H1 (cell line): ENCODE measurements at regions not wholly inside any gene's neighbourhood (a gene's known extent, or its start where the extent isn't known, plus 50 kb on each side); places are given as distances from the start of the nearest gene placed in this dataset.

Experiments used
- CTCF ChIA-PET: fragments of 300-600 bp; sonication (Branson Sonifier 250); formaldehyde crosslinking; loops from one replicate; lab custom pipeline; 2021; ENCODE audit not compliant: partially characterized antibody; lab: Charles Lee
- POLR2A ChIA-PET: fragments of 300-600 bp; sonication (Branson Sonifier 250); formaldehyde crosslinking; loops from one replicate; lab custom pipeline; 2021; ENCODE audit warnings: inconsistent platforms; ENCODE audit not compliant: partially characterized antibody; lab: Charles Lee
- DNase-seq, 2 experiments: peaks; one replicate each; pipeline versions ENCODE4 v3.0.0 to v3.0.0-alpha.2; 2010 to 2022; ENCODE audit warnings: low spot score in 2 of 2, low read depth in 1 of 2, mixed read lengths in 1 of 2
- FAIRE-seq: peaks from 2 replicates; lab custom pipeline; 2011; peaks lifted over from hg19 to GRCh38; lab: Jason Lieb, UNC
- H2AFZ ChIP-seq: 2 replicates; pipeline ENCODE4 v1.8.1; 2012; ENCODE audit warnings: low read length, inconsistent platforms
- H2AK5ac ChIP-seq: 2 replicates; pipeline ENCODE4 v1.6.1; 2013; ENCODE audit warnings: low read depth, low read length
- H2BK120ac ChIP-seq: replicated peaks from 2 replicates; pipeline ENCODE3; 2013; ENCODE audit warnings: low read depth, low read length, inconsistent platforms
- H2BK12ac ChIP-seq: 2 replicates; pipeline ENCODE4 v1.6.1; 2013; ENCODE audit warnings: low read depth, low read length
- H2BK15ac ChIP-seq: 2 replicates; pipeline ENCODE4 v1.6.1; 2013; ENCODE audit warnings: low read length
- H2BK20ac ChIP-seq: 2 replicates; pipeline ENCODE4 v1.6.1; 2013; ENCODE audit warnings: low read length
- H2BK5ac ChIP-seq: 2 replicates; pipeline ENCODE4 v1.6.1; 2013; ENCODE audit warnings: low read depth, low read length
- H3K14ac ChIP-seq: 2 replicates; pipeline ENCODE4 v1.6.1; 2013; ENCODE audit warnings: inconsistent platforms; ENCODE audit not compliant: insufficient read length
- H3K18ac ChIP-seq: 2 replicates; pipeline ENCODE4 v1.6.1; 2013; ENCODE audit warnings: low read length; ENCODE audit errors: extremely low read depth
- H3K23ac ChIP-seq: 2 replicates; pipeline ENCODE4 v1.6.1; 2013; ENCODE audit warnings: inconsistent platforms; ENCODE audit not compliant: insufficient read length
- H3K23me2 ChIP-seq: 2 replicates; pipeline ENCODE4 v1.6.1; 2013; ENCODE audit warnings: low read depth, low read length
- H3K27ac ChIP-seq: 2 replicates; pipeline ENCODE4 v1.6.1; 2011; ENCODE audit warnings: low read depth, low read length, inconsistent platforms
- H3K27me3 ChIP-seq, 4 experiments: replicated peaks in 1 of 4; 1 replicate in 1 of 4; 2 replicates in 3 of 4; pipeline versions ENCODE4 v1.6.1 to v1.8.1; 2011 to 2013; ENCODE audit warnings: low read length in 3 of 4, mild to moderate bottlenecking in 3 of 4, inconsistent platforms in 2 of 4, mixed read lengths in 2 of 4, moderate library complexity in 1 of 4; ENCODE audit not compliant: control insufficient read depth in 3 of 4, insufficient read depth in 3 of 4; ENCODE audit errors: extremely low read depth in 1 of 4
- H3K36me3 ChIP-seq, 4 experiments: 2 replicates each; pipeline versions ENCODE4 v1.6.1 to v1.8.1; 2011 to 2013; ENCODE audit warnings: mild to moderate bottlenecking in 4 of 4, low read length in 3 of 4, moderate library complexity in 2 of 4, control low read depth in 1 of 4, inconsistent platforms in 1 of 4; ENCODE audit not compliant: insufficient read depth in 4 of 4, control insufficient read depth in 2 of 4
- H3K4ac ChIP-seq: replicated peaks from 2 replicates; pipeline ENCODE3; 2013; ENCODE audit warnings: low read length, low read depth, mixed read lengths, inconsistent platforms; ENCODE audit not compliant: insufficient read length
- H3K4me1 ChIP-seq, 4 experiments: replicated peaks in 1 of 4; 1 replicate in 1 of 4; 2 replicates in 3 of 4; pipeline versions ENCODE4 v1.6.1 to v1.8.1; 2011 to 2013; ENCODE audit warnings: low read length in 3 of 4, inconsistent platforms in 2 of 4, mixed read lengths in 1 of 4; ENCODE audit not compliant: insufficient read depth in 4 of 4, control insufficient read depth in 3 of 4
- H3K4me2 ChIP-seq, 2 experiments: 2 replicates each; pipeline versions ENCODE4 v1.6.1 to v1.8.1; 2011 to 2013; ENCODE audit warnings: low read depth in 2 of 2, low read length in 2 of 2, control low read depth in 1 of 2, inconsistent platforms in 1 of 2, mild to moderate bottlenecking in 1 of 2; ENCODE audit not compliant: insufficient read depth in 1 of 2
- H3K4me3 ChIP-seq, 4 experiments: fragments of 200-600, 300-600 bp in 1 of 4; sonication (generic), shearing (Covaris generic), sonication (Bioruptor Twin) in 1 of 4; 2 replicates each; pipeline versions ENCODE4 v1.5.1 to v1.8.1; 2011 to 2016; ENCODE audit warnings: low read length in 4 of 4, low read depth in 3 of 4, control low read depth in 2 of 4, inconsistent platforms in 2 of 4, mild to moderate bottlenecking in 2 of 4, mixed read lengths in 1 of 4, moderate library complexity in 1 of 4; ENCODE audit not compliant: insufficient read depth in 2 of 4; ENCODE audit errors: extremely low read depth in 1 of 4
- H3K56ac ChIP-seq: replicated peaks from 2 replicates; pipeline ENCODE3; 2013; ENCODE audit warnings: low read depth, mild to moderate bottlenecking, mixed read lengths, low read length, inconsistent platforms; ENCODE audit not compliant: insufficient read length
- H3K79me1 ChIP-seq: 2 replicates; pipeline ENCODE4 v1.6.1; 2013; ENCODE audit warnings: low read depth, low read length, control low read depth
- H3K79me2 ChIP-seq, 2 experiments: 2 replicates each; pipeline versions ENCODE4 v1.6.1 to v1.8.1; 2012 to 2013; ENCODE audit warnings: low read length in 2 of 2, mild to moderate bottlenecking in 2 of 2, inconsistent platforms in 1 of 2; ENCODE audit not compliant: insufficient read depth in 2 of 2, control insufficient read depth in 1 of 2
- H3K9ac ChIP-seq, 4 experiments: replicated peaks in 1 of 4; 1 replicate in 1 of 4; 2 replicates in 3 of 4; pipeline versions ENCODE4 v1.6.1 to v1.8.1; 2011 to 2013; ENCODE audit warnings: low read depth in 3 of 4, low read length in 3 of 4, control low read depth in 2 of 4, mild to moderate bottlenecking in 2 of 4, moderate library complexity in 2 of 4, inconsistent platforms in 1 of 4; ENCODE audit errors: extremely low read depth in 1 of 4
- H3K9me3 ChIP-seq, 2 experiments: 2 replicates each; pipeline versions ENCODE4 v1.6.1 to v1.8.1; 2012 to 2013; ENCODE audit warnings: mild to moderate bottlenecking in 2 of 2, moderate library complexity in 2 of 2, control low read depth in 1 of 2, inconsistent platforms in 1 of 2, low read depth in 1 of 2, low read length in 1 of 2, mixed read lengths in 1 of 2; ENCODE audit not compliant: insufficient read depth in 2 of 2
- H4K20me1 ChIP-seq, 2 experiments: replicated peaks in 1 of 2; 2 replicates each; pipeline versions ENCODE3 to v1.8.1; 2011 to 2013; ENCODE audit warnings: inconsistent platforms in 2 of 2, low read length in 2 of 2, mild to moderate bottlenecking in 1 of 2; ENCODE audit not compliant: insufficient read depth in 2 of 2, control insufficient read depth in 1 of 2
- H4K5ac ChIP-seq: 2 replicates; pipeline ENCODE4 v1.6.1; 2013; ENCODE audit warnings: low read length, low read depth, mixed read lengths, inconsistent platforms; ENCODE audit not compliant: insufficient read length
- H4K8ac ChIP-seq: 2 replicates; pipeline ENCODE4 v1.8.0; 2013; ENCODE audit warnings: mild to moderate bottlenecking, moderate library complexity, low read length, inconsistent platforms; ENCODE audit not compliant: insufficient read depth; ENCODE audit errors: extremely low read depth
- H4K91ac ChIP-seq: replicated peaks from 2 replicates; pipeline ENCODE3; 2013; ENCODE audit warnings: low read length, mixed read lengths, inconsistent platforms; ENCODE audit not compliant: insufficient read length
- CBX8 ChIP-seq: fragments of 300-800, 300-1000 bp; sonication (generic); IDR thresholded peaks from 2 replicates; pipeline ENCODE4 v1.7.1; 2016; ENCODE audit warnings: low read depth, low read length, borderline replicate concordance
- CEBPB ChIP-seq: IDR thresholded peaks from 2 replicates; pipeline ENCODE4 v1.6.1; 2012; ENCODE audit warnings: low read depth, low read length
- CREB1 ChIP-seq: IDR thresholded peaks from 2 replicates; pipeline ENCODE4 v1.6.1; 2012; ENCODE audit warnings: inconsistent platforms
- EZH2 ChIP-seq: fragments of 200-600 bp; sonication (generic); IDR thresholded peaks from 2 replicates; pipeline ENCODE4 v1.7.1; 2012; ENCODE audit warnings: low read depth, mild to moderate bottlenecking, moderate library complexity, low read length, inconsistent platforms; ENCODE audit not compliant: severe bottlenecking
- JUN ChIP-seq: IDR thresholded peaks from 2 replicates; pipeline ENCODE4 v1.6.1; 2011; ENCODE audit warnings: low read depth, mild to moderate bottlenecking, improper control_type of control experiment, low read length
- JUND ChIP-seq: IDR thresholded peaks from 2 replicates; pipeline ENCODE4 v1.6.1; 2011; ENCODE audit warnings: mild to moderate bottlenecking, improper control_type of control experiment, low read length
- POLR2AphosphoS5 ChIP-seq: IDR thresholded peaks from 2 replicates; pipeline ENCODE4 v1.6.1; 2011; ENCODE audit warnings: low read depth, low read length
- RAD21 ChIP-seq, 2 experiments: IDR thresholded peaks in 1 of 2; conservative IDR thresholded peaks in 1 of 2; 2 replicates each; pipeline ENCODE4 v1.6.1; 2011; ENCODE audit warnings: low read depth in 2 of 2, low read length in 2 of 2, improper control_type of control experiment in 1 of 2, inconsistent platforms in 1 of 2, mild to moderate bottlenecking in 1 of 2, moderate library complexity in 1 of 2
- SAP30 ChIP-seq: fragments of 300-600 bp; sonication (generic); IDR thresholded peaks from 2 replicates; pipeline ENCODE4 v1.7.1; 2012; ENCODE audit warnings: low read length, moderate library complexity, mild to moderate bottlenecking, inconsistent platforms; ENCODE audit not compliant: insufficient read depth, insufficient replicate concordance
- WGBS, 2 experiments: shearing (Covaris generic) in 1 of 2; methylation state at CpG; one replicate each; pipeline versions ENCODE4 v1.1.6 to v1.1.7; 2013 to 2015; ENCODE audit warnings: low lambda C conversion rate in 2 of 2, mixed read lengths in 2 of 2, inconsistent platforms in 1 of 2, low coverage in 1 of 2, missing lambda C conversion rate in 1 of 2; ENCODE audit not compliant: insufficient replicate concordance in 2 of 2, insufficient coverage in 1 of 2, insufficient read length in 1 of 2; ENCODE audit errors: extremely low coverage in 1 of 2, missing lambda C conversion rate in 1 of 2; 5-methylcytosine and 5-hydroxymethylcytosine counted together

- no peak overlapping the region for H2BK120ac ChIP-seq
- no peak overlapping the region for H3K56ac ChIP-seq
- H3K4me3 ChIP-seq, result no peak overlapping the region
- H4K5ac ChIP-seq, result no peak overlapping the region
- DNase-seq (no peak), FAIRE-seq (no peak)
- no peak overlapping the region for H3K14ac ChIP-seq
- no peak overlapping the region for H3K27ac ChIP-seq
- H2AK5ac ChIP-seq, result no peak overlapping the region
- POLR2A ChIA-PET, result no interaction called here
- H4K8ac ChIP-seq, result no peak overlapping the region
- H3K4me2 ChIP-seq, result no peak overlapping the region
- no peak overlapping the region for H2BK5ac ChIP-seq
- H3K9me3 ChIP-seq, result no peaks in the 10 kb centered on the region
- WGBS, 2 experiments, result 82% methylated on average over 4 of the region's 4 CpGs; no CpG with 5 or more reads in 1 of the 2 experiments
- H2AFZ ChIP-seq, result peak overlapping the region; percentile 29; the same call in 1 of the 2 replicates
- no peak overlapping the region for H2BK15ac ChIP-seq
- CTCF ChIA-PET, result interaction anchor here (0.6 to 1.9 kb wide), 7 partner anchors 10 to 395 kb away, joined by 3 to 6 read pairs (median 4); no protein-coding TSS in a partner anchor
- H3K79me1 ChIP-seq, result no peaks in the 10 kb centered on the region
- H2BK20ac ChIP-seq, result no peak overlapping the region
- peaks cover 0 to 4% (median 3%) of the 10 kb centered on the region in 4 experiments; a peak in 4 of 7 replicates for H3K4me1 ChIP-seq
- H3K23ac ChIP-seq, result no peak overlapping the region
- H3K36me3 ChIP-seq, result no peaks in the 10 kb centered on the region
- no peak overlapping the region for H3K9ac ChIP-seq
- no peak overlapping the region for H4K91ac ChIP-seq
- H2BK12ac ChIP-seq, result no peak overlapping the region
- H3K27me3 ChIP-seq, result no peaks in the 10 kb centered on the region
- no peak overlapping the region for H3K18ac ChIP-seq
- no peak overlapping the region for H3K4ac ChIP-seq
- no peaks in the 10 kb centered on the region for H3K23me2 ChIP-seq
- no peaks in the 10 kb centered on the region for H3K79me2 ChIP-seq
- no peaks in the 10 kb centered on the region for H4K20me1 ChIP-seq
- TF ChIP-seq CREB1, result no peak
- no peak for TF ChIP-seq POLR2AphosphoS5
- no peak for TF ChIP-seq JUND
- TF ChIP-seq CBX8, result no peak
- TF ChIP-seq JUN, result no peak
- no peak for TF ChIP-seq RAD21 (IDR thresholded peaks at IDR 0.05 in 1 of 2, conservative IDR thresholded peaks at IDR 0.05 in 1 of 2; ENCODE audit: low read depth in 2 of 2, low read length in 2 of 2)
- TF ChIP-seq EZH2, result no peak
- TF ChIP-seq CEBPB, result no peak
- TF ChIP-seq SAP30, result no peak
Observed at GRCh38 chr7:54860003-54860775, 101.2 kb upstream of the SEC61G start.
